GM19023 (cell line): ENCODE measurements at regions not wholly inside any gene's neighbourhood (a gene's known extent, or its start where the extent isn't known, plus 50 kb on each side); places are given as distances from the start of the nearest gene placed in this dataset.
"Not testable (repeated sequence)": the region's sequence is repeated elsewhere in the genome, so short reads cannot be mapped to it uniquely, and the experiment has no call there.

Experiments
- ATAC-seq: cut with Tn5 transposase; IDR thresholded peaks from one replicate; pipeline ENCODE4 v1.9.1; 2021; ENCODE audit warnings: mild to moderate bottlenecking, moderate library complexity; ENCODE audit not compliant: unreplicated experiment

GRCh38 chr10:65660006-65660405, 1265.8 kb upstream of the LRRTM3 start:
- ATAC-seq = no peak

DNA sequence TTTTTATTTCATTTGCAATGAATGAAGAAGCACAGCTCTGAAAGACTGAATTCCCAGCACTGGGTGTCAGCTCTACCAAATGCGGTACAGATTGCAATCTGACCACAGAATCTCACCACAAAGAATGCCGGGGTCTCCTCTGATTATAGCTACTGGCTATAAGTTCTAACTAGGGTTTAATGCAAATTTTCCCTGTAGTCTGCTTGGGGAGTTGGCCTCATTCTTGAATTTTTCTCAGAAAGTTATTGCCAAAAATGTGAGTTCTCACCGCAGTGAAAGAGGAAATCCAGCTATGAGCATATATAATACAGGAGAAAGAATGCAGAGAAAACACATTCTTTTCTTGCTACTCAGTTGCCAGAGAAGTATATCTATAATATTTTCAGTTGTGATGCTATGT, 1255.7 kb upstream of the LRRTM3 start:
- no peak for ATAC-seq

- not testable (repeated sequence) for ATAC-seq
Measured at GRCh38 chr10:65670596-65670995, 1255.2 kb upstream of the LRRTM3 start.

GRCh38 chr10:65675236-65675635, 1250.6 kb upstream of the LRRTM3 start:
- no peak for ATAC-seq

DNA sequence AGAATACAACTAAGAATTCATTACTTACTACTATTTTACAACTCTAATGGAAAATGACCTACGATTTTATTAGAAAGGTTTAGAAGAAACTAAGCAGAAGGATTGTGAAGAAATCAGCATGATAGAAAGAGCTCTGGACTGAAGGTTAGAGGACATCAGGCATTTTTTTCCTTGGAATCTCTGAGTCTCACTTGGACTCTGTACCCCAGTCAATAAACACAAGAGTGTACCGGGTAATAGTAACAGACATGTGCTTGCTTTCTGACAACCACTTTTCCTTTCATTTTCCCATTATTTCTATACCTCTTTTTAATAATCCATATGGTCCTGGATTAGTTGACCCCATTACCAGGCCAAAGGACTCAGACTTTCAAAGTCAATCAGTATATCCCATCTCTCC, 1240.9 kb upstream of the LRRTM3 start:
- no peak for ATAC-seq

DNA sequence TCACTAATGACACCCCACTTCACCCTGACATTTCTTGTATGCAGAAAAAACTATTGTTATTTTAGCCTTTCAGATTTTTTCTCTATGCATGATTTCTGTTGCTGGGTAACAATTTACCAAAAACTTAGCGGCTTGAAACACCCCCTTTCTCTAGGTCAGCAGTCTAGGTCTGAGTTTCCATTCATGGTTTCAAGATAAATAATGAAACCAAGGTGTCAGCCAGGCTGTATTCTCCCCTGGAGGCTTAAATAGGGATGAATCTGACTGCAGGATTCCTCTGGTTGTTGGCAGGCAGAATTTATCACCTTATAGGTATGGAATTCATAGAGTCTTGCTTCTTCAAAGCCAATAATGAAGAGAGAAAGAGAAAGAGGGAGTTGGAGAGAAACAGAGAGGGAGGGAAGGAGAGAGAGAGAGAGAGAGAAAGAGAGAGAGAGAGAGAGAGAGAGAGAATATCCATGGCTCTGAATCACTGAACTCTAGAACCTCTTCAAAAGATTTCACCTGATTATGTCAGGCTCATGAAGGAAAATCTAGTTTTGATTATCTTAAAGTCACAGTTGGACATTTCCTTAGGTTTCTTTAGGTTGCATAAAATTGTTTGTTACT, 1224.6 kb upstream of the LRRTM3 start:
- peak; percentile 69 for ATAC-seq

- ATAC-seq = no peak
Measured at GRCh38 chr10:65708057-65708456, 1217.8 kb upstream of the LRRTM3 start.

GRCh38 chr10:65710306-65710705, 1215.5 kb upstream of the LRRTM3 start:
- no peak for ATAC-seq

DNA sequence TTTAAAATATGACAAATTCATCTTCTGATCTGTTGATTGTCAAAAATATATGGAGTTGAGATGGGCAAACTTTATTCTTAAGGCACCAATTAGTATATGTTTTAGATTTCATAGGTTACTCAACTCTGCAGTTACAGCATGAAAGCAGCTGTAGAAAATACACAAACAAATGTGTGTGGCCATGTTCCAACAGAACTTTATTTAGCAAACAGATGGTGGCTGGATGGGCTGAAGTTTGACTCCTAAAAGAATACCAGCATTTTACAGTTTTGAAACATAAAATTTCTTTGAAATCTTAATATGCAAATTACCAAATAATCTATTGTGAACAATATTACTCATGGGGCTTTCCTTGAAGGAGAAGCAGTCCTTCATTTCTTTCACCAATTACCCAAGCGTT, 1206.0 kb upstream of the LRRTM3 start:
- ATAC-seq = no peak

DNA sequence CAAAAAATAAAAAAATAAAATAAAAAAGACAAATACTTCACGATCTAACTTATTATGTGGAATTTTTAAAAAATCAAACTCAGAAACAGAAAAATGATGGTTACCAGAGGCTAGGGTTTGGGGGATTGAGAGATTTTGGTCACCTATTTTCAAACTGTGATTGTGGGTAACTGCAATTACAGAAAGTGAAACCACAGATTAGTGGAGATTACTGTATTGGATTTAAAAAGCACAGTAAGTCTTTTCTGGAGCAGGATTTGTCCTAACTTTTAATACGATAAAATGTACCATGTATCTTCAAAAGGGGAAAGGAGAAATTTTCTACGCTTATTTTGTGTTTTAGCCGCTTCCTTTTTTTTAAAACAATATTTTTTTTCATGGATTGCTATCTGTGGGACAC, 1204.9 kb upstream of the LRRTM3 start:
- ATAC-seq = no peak

- ATAC-seq = peak; percentile 62
Measured at GRCh38 chr10:65723525-65723924, 1202.3 kb upstream of the LRRTM3 start.

DNA sequence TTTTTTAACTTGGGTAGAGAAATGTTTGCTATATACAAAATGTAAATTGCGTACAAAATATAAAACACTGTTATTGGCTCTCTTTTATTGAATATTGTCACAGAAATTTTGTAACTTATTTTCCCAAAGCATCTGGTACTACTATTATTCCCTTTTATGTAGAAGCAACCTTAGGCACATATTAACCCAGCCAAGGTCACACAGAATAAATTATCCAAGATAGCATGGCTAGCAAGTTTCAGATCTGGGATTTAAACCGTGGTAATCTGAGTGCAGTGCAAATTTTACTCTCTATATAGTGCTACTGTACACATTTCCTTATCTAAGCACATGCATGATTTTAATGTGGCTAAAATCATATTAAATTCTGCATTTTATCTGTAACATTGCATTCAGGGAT, 1190.5 kb upstream of the LRRTM3 start:
- ATAC-seq = no peak

DNA sequence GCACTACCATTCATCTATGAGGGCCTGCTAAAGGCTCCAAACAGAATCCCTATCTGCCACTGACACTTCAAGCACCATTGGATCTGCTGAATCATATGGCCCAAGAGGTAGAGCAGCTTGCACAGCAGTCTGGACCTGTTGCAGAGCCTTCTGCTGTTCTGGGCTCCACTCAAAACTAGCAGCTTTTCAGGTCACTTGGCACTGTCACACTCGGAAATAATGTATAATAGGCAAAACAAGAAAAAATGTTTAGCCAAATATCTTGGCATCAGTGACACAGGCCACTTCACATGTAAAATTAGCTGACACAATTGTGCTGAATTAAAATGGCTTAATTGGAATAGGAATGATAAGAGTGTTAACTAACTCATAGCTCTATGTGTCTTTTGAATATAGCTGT, 1182.9 kb upstream of the LRRTM3 start:
- no peak for ATAC-seq

DNA sequence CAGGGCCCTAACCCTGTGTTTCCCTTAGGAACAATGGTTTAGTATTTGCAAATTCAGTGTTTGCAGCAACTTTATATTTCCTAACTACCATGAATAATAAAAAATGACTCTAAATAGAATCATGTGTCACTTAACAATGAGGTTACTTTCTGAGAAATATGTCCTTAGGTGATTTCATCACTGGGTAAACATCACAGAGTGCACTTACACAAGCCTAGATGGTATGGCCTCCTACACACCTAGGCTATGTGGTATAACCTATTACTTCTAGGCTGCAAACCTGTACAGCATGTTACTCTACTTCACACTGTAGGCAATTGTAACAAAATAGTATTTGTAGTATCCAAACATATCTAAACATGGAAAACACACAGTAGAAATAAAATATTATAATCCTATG, 1174.6 kb upstream of the LRRTM3 start:
- no peak for ATAC-seq

- no peak for ATAC-seq
Measured at GRCh38 chr10:65751896-65752295, 1173.9 kb upstream of the LRRTM3 start.

DNA sequence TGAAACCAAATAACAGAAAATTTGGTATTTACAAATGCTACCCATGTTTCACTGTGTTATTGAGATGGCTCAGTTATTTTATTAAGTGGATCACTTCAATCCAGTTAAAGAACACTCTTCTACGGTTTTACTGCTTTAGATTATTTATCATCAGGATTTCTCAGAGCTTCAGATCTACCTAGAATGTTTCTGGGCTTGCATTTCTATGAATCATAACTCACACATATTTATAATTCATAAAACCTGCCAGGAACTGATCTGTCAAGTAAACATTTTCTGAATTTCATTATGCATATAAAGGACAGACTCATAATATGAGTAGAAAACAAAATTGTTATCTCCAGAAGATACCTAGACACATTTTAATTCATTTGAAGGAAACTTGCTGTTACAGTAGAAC, 1172.3 kb upstream of the LRRTM3 start:
- ATAC-seq = no peak

GRCh38 chr10:65754112-65754511, 1171.7 kb upstream of the LRRTM3 start:
- no peak for ATAC-seq

GRCh38 chr10:65762311-65762710, 1163.5 kb upstream of the LRRTM3 start:
- ATAC-seq = no peak

- no peak for ATAC-seq
Measured at GRCh38 chr10:65765006-65765541, 1160.8 kb upstream of the LRRTM3 start.

DNA sequence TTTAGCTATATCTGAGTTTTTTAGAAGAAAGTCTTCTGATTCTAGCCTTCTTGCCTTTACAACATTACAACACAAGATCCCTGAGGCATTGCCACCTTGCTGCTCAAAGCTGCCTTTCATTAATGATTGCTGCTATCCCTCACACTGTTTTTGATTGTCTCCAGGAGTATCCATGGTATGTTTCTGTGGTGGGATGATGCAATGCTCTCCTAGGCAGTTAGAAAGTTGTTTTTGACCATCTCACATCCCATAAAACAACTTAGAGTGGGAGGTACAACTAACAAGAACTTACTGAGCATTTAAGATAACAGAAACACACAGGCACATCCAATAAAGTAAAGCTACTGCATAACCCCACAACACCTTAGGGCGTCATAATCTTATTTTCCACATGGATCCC, 1156.0 kb upstream of the LRRTM3 start:
- no peak for ATAC-seq

GRCh38 chr10:65778753-65779152, 1147.1 kb upstream of the LRRTM3 start:
- ATAC-seq = no peak

- ATAC-seq = no peak
Measured at GRCh38 chr10:65779985-65780384, 1145.9 kb upstream of the LRRTM3 start.

- ATAC-seq = no peak
Measured at GRCh38 chr10:65786279-65786678, 1139.6 kb upstream of the LRRTM3 start.
